A673 (cell line): ENCODE measurements at regions not wholly inside any gene's neighbourhood (a gene's known extent, or its start where the extent isn't known, plus 50 kb on each side); places are given as distances from the start of the nearest gene placed in this dataset.

ENCODE experiments used
- EZH2 ChIP-seq: fragments of 200-600 bp; sonication (generic); IDR thresholded peaks from 2 replicates; pipeline ENCODE4 v1.6.1; 2017; ENCODE audit warnings: borderline replicate concordance, low read depth, mild to moderate bottlenecking, mixed read lengths, antibody characterized with exemption, low read length; ENCODE audit not compliant: poor library complexity, severe bottlenecking
- TF ChIP-seq, protein P1 (sequence below): fragments of 300-800, 200-600 bp; sonication (generic); conservative IDR thresholded peaks from 2 replicates; pipeline ENCODE4 v1.5.1; 2017; ENCODE audit warnings: low read depth, mild to moderate bottlenecking, antibody characterized with exemption, low read length, moderate library complexity, mixed read lengths

DNA sequence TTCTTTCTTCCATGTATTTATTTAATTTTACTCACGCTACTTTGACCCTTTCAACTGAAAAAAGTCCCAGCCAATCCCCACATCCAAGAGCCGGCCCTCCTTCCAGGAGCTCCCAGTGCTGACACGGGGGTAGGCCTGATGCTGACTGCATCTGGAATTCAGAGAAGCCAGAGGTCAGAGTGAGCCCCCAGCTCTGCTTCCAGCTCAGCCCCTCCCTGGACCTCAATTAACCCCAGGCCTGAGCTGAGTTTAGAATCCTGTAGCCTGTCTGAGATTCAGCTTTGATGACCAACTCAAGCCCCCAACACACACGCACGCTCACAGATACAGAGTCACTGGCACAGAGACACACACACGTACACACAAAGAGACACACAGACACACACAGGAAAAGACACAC lies 247.9 kb downstream of the NPHP4 start:
- TF ChIP-seq, protein P1, sequence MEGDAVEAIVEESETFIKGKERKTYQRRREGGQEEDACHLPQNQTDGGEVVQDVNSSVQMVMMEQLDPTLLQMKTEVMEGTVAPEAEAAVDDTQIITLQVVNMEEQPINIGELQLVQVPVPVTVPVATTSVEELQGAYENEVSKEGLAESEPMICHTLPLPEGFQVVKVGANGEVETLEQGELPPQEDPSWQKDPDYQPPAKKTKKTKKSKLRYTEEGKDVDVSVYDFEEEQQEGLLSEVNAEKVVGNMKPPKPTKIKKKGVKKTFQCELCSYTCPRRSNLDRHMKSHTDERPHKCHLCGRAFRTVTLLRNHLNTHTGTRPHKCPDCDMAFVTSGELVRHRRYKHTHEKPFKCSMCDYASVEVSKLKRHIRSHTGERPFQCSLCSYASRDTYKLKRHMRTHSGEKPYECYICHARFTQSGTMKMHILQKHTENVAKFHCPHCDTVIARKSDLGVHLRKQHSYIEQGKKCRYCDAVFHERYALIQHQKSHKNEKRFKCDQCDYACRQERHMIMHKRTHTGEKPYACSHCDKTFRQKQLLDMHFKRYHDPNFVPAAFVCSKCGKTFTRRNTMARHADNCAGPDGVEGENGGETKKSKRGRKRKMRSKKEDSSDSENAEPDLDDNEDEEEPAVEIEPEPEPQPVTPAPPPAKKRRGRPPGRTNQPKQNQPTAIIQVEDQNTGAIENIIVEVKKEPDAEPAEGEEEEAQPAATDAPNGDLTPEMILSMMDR: no peak
- TF ChIP-seq EZH2: no peak
